MM.1S (cell line): ENCODE measurements at regions not wholly inside any gene's neighbourhood (a gene's known extent, or its start where the extent isn't known, plus 50 kb on each side); places are given as distances from the start of the nearest gene placed in this dataset.

Source experiments
- EZH2 ChIP-seq: fragments of 300-600 bp; sonication (generic); optimal IDR thresholded peaks from 2 replicates; pipeline ENCODE3; 2017; ENCODE audit warnings: low read depth, mild to moderate bottlenecking, antibody characterized with exemption, low read length, mixed read lengths
- EZH2phosphoT487 ChIP-seq: fragments of 300-600 bp; sonication (generic); IDR thresholded peaks from 2 replicates; pipeline ENCODE4 v1.6.1; 2018; ENCODE audit warnings: antibody characterized with exemption, low read length
- TF ChIP-seq, protein P1 (sequence below): fragments of 300-600 bp; sonication (generic); IDR thresholded peaks from 2 replicates; pipeline ENCODE4 v1.5.1; 2016; ENCODE audit warnings: antibody characterized with exemption, low read length, mixed read lengths

- TF ChIP-seq, protein P1, sequence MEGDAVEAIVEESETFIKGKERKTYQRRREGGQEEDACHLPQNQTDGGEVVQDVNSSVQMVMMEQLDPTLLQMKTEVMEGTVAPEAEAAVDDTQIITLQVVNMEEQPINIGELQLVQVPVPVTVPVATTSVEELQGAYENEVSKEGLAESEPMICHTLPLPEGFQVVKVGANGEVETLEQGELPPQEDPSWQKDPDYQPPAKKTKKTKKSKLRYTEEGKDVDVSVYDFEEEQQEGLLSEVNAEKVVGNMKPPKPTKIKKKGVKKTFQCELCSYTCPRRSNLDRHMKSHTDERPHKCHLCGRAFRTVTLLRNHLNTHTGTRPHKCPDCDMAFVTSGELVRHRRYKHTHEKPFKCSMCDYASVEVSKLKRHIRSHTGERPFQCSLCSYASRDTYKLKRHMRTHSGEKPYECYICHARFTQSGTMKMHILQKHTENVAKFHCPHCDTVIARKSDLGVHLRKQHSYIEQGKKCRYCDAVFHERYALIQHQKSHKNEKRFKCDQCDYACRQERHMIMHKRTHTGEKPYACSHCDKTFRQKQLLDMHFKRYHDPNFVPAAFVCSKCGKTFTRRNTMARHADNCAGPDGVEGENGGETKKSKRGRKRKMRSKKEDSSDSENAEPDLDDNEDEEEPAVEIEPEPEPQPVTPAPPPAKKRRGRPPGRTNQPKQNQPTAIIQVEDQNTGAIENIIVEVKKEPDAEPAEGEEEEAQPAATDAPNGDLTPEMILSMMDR, result no peak
- no peak for TF ChIP-seq EZH2
- no peak for TF ChIP-seq EZH2phosphoT487
Measured at GRCh38 chr18:73927496-73927895, 220.1 kb downstream of the FBXO15 start.
